ENCODE measurements at regions not wholly inside any gene's neighbourhood (a gene's known extent, or its start where the extent isn't known, plus 50 kb on each side); places are given as distances from the start of the nearest gene placed in this dataset.
"Not testable (repeated sequence)": the region's sequence is repeated elsewhere in the genome, so short reads cannot be mapped to it uniquely, and the experiment has no call there.

DNA sequence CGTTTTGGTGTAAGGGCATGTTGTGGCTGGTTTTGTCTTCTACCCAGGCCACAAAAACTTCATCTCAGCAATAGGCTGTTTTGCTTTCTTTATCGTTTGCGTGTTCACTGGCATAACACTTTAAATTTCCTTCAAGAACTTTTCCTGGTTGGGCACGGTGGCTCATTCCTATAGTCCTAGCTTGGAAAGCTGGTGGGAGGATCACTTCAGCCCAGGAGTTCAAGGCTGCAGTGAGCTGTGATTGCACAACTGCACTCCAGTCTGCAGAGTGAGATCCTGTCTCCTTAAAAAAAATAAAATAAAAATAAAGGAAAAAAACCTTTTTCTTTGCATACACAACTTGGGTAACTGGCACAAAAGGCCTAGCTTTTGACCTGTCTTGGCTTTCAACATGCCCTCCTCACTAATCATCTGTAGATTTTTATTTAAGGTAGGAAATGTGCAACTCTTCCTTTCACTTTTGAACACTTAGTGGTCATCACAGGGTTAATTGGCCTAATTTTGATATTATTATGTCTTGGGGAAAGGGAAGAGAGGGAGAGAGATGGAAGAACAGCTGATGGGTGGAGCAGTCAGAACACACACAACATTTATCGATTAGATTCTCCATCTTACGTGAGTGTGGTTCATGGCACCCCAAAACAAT is 78.9 kb upstream of the PSMA6 start:
- ChIA-PET POLR2A (no interaction called here), CTCF (interaction anchor here (1.0 to 2.8 kb wide), 8 partner anchors 11 to 200 kb away, joined by 3 to 18 read pairs (median 6); no protein-coding TSS in a partner anchor)
- H3K27me3 Mint-ChIP-seq (ENCODE audit: low read depth): no peaks in the 10 kb centered on the region
- ATAC-seq: no peak
- H3K4me3 Mint-ChIP-seq: no peak overlapping the region
- DNase-seq: no peak
- peaks cover 14% of the 10 kb centered on the region for H3K4me1 Mint-ChIP-seq (ENCODE audit: low read depth)
- H3K27ac Mint-ChIP-seq: no peak overlapping the region
- H3K9me3 Mint-ChIP-seq (ENCODE audit: insufficient read depth): no peaks in the 10 kb centered on the region
- no peaks in the 10 kb centered on the region for H3K36me3 Mint-ChIP-seq (ENCODE audit: low read depth)

DNA sequence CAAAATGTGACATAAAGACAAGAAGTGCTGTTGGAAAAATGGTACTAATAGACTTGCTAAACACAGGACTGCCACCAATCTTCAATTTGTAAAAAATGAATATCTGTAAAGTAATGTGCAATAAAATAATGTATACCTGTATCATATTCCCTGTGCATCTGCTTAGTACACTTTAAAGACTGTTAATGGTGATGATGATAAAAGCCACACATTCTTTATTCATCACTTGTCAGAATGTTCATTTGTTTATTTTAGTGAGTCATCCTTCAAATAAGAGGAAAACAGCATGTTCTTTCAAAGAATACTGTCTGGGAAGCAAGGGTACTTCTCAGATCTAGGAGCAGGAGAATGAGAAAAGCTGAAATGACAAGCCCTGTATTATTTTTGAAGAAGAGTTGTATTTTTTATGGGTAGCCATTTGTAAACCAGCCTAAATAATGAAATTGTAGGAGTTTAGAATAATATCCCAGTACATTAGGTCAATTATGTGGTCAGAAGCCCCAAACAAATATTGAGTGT is 78.3 kb upstream of the PSMA6 start:
- DNase-seq (no peak), ATAC-seq (no peak)
- H3K4me3 Mint-ChIP-seq: no peak overlapping the region
- ChIA-PET POLR2A (interaction anchor here (0.7 kb wide), 1 partner anchor 10 kb away, joined by 3 read pairs; no protein-coding TSS in a partner anchor), CTCF (interaction anchor here (1.0 to 2.8 kb wide), 8 partner anchors 10 to 202 kb away, joined by 3 to 18 read pairs (median 9); no protein-coding TSS in a partner anchor)
- H3K4me1 Mint-ChIP-seq (ENCODE audit: low read depth): peaks cover 14% of the 10 kb centered on the region
- H3K27ac Mint-ChIP-seq: no peak overlapping the region
- no peaks in the 10 kb centered on the region for H3K27me3 Mint-ChIP-seq (ENCODE audit: low read depth)
- H3K36me3 Mint-ChIP-seq (ENCODE audit: low read depth): peaks cover 5% of the 10 kb centered on the region
- no peaks in the 10 kb centered on the region for H3K9me3 Mint-ChIP-seq (ENCODE audit: insufficient read depth)

DNA sequence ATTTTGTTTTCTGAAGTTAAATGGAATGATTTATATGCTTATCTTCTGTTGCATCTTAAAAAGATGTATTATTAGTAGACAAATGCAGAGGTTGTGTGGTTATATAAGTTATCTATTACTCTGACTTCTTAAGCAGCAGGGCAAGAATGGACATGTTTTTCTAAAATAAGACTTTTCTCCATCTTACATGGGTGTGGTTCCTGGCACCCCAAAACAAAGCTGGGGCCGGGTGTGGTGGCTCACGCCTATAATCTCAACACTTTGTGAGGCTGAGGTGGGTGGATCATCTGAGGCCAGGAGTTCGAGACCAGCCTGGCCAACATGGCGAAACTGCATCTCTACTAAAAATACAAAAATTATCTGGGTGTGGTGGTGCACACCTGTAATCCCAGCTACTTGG is 77.8 kb upstream of the PSMA6 start:
- not testable (repeated sequence) for H3K9me3 Mint-ChIP-seq (ENCODE audit: insufficient read depth); H3K27ac Mint-ChIP-seq; ATAC-seq; H3K36me3 Mint-ChIP-seq (ENCODE audit: low read depth); H3K27me3 Mint-ChIP-seq (ENCODE audit: low read depth); H3K4me3 Mint-ChIP-seq; DNase-seq
- ChIA-PET POLR2A (interaction anchor here (0.6 to 1.4 kb wide), 3 partner anchors 10 to 191 kb away, joined by 3 to 6 read pairs (median 3); partner anchors contain the start of gene NFKBIA), CTCF (interaction anchor here (0.7 to 2.8 kb wide), 21 partner anchors 9 to 475 kb away, joined by 3 to 18 read pairs (median 4); partner anchors contain the start of gene NFKBIA)
- peaks cover 14% of the 10 kb centered on the region for H3K4me1 Mint-ChIP-seq (ENCODE audit: low read depth)

DNA sequence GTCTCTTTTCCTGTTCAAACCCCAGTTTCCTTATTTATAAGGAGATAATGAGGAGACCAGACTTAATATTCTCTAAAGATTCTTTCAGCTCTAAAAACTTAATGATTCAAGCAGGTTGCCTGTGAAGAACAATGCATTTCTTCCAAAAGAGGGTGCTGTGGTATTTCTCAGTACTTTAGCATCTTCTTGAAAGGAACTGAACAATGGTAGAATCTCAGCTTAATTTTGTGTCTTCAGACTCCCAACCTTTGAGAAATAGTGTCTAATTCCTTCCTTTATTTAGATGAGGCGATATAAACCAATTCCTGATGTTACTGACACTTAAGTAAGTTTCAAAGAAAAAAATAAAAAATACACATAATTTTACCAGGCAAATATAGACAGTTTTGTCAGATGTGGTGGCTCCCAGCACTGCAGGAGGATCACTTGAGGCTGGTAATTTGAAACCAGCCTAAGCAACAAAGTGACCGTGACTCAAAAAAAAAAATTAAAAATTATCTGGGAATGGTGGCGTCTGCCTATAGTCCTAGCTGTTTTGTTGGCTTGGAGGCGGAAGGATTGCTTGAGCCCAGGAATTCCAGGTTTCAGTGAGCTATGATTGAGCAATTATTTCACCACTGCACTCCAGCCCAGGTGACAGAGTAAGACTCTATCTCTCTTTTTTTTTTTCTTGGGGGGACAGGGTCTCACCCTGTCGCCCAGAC is 76.9 kb upstream of the PSMA6 start:
- ChIA-PET CTCF (interaction anchor here (0.6 to 2.8 kb wide), 27 partner anchors 9 to 474 kb away, joined by 3 to 18 read pairs (median 4); partner anchors contain the start of gene NFKBIA), POLR2A (interaction anchor here (0.6 to 1.4 kb wide), 2 partner anchors 159 to 190 kb away, joined by 3 to 6 read pairs; partner anchors contain the start of gene NFKBIA)
- DNase-seq (no peak), ATAC-seq (no peak)
- Mint-ChIP-seq H3K4me3 (no peak overlapping the region), H3K27ac (no peak overlapping the region), H3K36me3 (ENCODE audit: low read depth) (peaks cover 11% of the 10 kb centered on the region), H3K4me1 (ENCODE audit: low read depth) (peaks cover 16% of the 10 kb centered on the region), H3K27me3 (ENCODE audit: low read depth) (no peaks in the 10 kb centered on the region), H3K9me3 (ENCODE audit: insufficient read depth) (no peaks in the 10 kb centered on the region)

- ATAC-seq; H3K27ac Mint-ChIP-seq; H3K4me3 Mint-ChIP-seq; H3K27me3 Mint-ChIP-seq (ENCODE audit: low read depth); DNase-seq; H3K9me3 Mint-ChIP-seq (ENCODE audit: insufficient read depth); POLR2A ChIA-PET: not testable (repeated sequence)
- Mint-ChIP-seq H3K4me1 (ENCODE audit: low read depth) (peaks cover 23% of the 10 kb centered on the region), H3K36me3 (ENCODE audit: low read depth) (peaks cover 13% of the 10 kb centered on the region)
- CTCF ChIA-PET: interaction anchor here (3.5 kb wide), 1 partner anchor 12 kb away, joined by 16 read pairs; no protein-coding TSS in a partner anchor
Observed at GRCh38 chr14:35218176-35218575, 74.0 kb upstream of the PSMA6 start.

- Mint-ChIP-seq H3K36me3 (ENCODE audit: low read depth) (peaks cover 13% of the 10 kb centered on the region), H3K27ac (no peak overlapping the region), H3K27me3 (ENCODE audit: low read depth) (no peaks in the 10 kb centered on the region), H3K4me3 (no peak overlapping the region), H3K4me1 (ENCODE audit: low read depth) (peaks cover 21% of the 10 kb centered on the region), H3K9me3 (ENCODE audit: insufficient read depth) (no peaks in the 10 kb centered on the region)
- DNase-seq (no peak), ATAC-seq (no peak)
- ChIA-PET CTCF (interaction anchor here (1.0 to 3.5 kb wide), 5 partner anchors 11 to 197 kb away, joined by 3 to 16 read pairs (median 3); no protein-coding TSS in a partner anchor), POLR2A (no interaction called here)
Observed at GRCh38 chr14:35218963-35219362, 73.2 kb upstream of the PSMA6 start.

- Mint-ChIP-seq H3K9me3 (ENCODE audit: insufficient read depth) (no peaks in the 10 kb centered on the region), H3K27ac (no peak overlapping the region), H3K4me3 (no peak overlapping the region), H3K36me3 (ENCODE audit: low read depth) (peaks cover 13% of the 10 kb centered on the region), H3K4me1 (ENCODE audit: low read depth) (peaks cover 12% of the 10 kb centered on the region), H3K27me3 (ENCODE audit: low read depth) (no peaks in the 10 kb centered on the region)
- DNase-seq: no peak
- POLR2A ChIA-PET: no interaction called here
- CTCF ChIA-PET: interaction anchor here (0.6 to 3.5 kb wide), 5 partner anchors 10 to 196 kb away, joined by 3 to 16 read pairs (median 3); no protein-coding TSS in a partner anchor
- ATAC-seq: no peak
Observed at GRCh38 chr14:35220027-35220676, 72.0 kb upstream of the PSMA6 start.

- Mint-ChIP-seq H3K27ac (no peak overlapping the region), H3K4me3 (no peak overlapping the region), H3K9me3 (ENCODE audit: insufficient read depth) (no peaks in the 10 kb centered on the region), H3K36me3 (ENCODE audit: low read depth) (peaks cover 13% of the 10 kb centered on the region), H3K27me3 (ENCODE audit: low read depth) (no peaks in the 10 kb centered on the region), H3K4me1 (ENCODE audit: low read depth) (peaks cover 11% of the 10 kb centered on the region)
- ATAC-seq: no peak
- ChIA-PET CTCF (interaction anchor here (3.5 kb wide), 1 partner anchor 9 kb away, joined by 16 read pairs; no protein-coding TSS in a partner anchor), POLR2A (no interaction called here)
- no peak for DNase-seq
Observed at GRCh38 chr14:35220920-35221319, 71.3 kb upstream of the PSMA6 start.

- CTCF ChIA-PET: no interaction called here
- POLR2A ChIA-PET: no interaction called here
- Mint-ChIP-seq H3K4me1 (ENCODE audit: low read depth) (peaks cover 11% of the 10 kb centered on the region), H3K27me3 (ENCODE audit: low read depth) (no peaks in the 10 kb centered on the region), H3K9me3 (ENCODE audit: insufficient read depth) (no peaks in the 10 kb centered on the region), H3K36me3 (ENCODE audit: low read depth) (peaks cover 13% of the 10 kb centered on the region), H3K27ac (no peak overlapping the region), H3K4me3 (no peak overlapping the region)
- ATAC-seq (no peak), DNase-seq (no peak)
Observed at GRCh38 chr14:35221462-35221861, 70.7 kb upstream of the PSMA6 start.

DNA sequence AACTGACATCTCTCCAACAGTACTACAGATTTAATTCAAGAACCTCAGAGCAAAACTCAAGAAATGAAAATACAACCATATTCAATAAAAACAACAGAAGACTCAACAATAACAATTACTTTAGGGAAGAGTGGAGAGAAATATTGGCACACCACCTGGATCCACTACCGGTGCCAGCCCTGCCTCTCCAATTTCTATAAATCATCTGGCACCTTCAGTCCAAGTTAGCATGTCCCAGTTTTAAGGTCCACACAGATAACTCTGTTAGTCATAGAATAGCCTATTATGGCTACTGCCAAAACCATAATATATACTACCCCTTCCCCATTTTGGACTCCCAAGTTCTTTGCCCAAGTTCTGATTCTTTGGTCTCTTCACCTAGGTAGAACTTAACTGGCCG is 69.9 kb upstream of the PSMA6 start:
- ChIA-PET POLR2A (no interaction called here), CTCF (no interaction called here)
- no peak overlapping the region for H3K4me3 Mint-ChIP-seq
- no peaks in the 10 kb centered on the region for H3K9me3 Mint-ChIP-seq (ENCODE audit: insufficient read depth)
- no peak overlapping the region for H3K27ac Mint-ChIP-seq
- DNase-seq: no peak
- no peak for ATAC-seq
- peaks cover 11% of the 10 kb centered on the region for H3K4me1 Mint-ChIP-seq (ENCODE audit: low read depth)
- peaks cover 13% of the 10 kb centered on the region for H3K36me3 Mint-ChIP-seq (ENCODE audit: low read depth)
- no peaks in the 10 kb centered on the region for H3K27me3 Mint-ChIP-seq (ENCODE audit: low read depth)

DNA sequence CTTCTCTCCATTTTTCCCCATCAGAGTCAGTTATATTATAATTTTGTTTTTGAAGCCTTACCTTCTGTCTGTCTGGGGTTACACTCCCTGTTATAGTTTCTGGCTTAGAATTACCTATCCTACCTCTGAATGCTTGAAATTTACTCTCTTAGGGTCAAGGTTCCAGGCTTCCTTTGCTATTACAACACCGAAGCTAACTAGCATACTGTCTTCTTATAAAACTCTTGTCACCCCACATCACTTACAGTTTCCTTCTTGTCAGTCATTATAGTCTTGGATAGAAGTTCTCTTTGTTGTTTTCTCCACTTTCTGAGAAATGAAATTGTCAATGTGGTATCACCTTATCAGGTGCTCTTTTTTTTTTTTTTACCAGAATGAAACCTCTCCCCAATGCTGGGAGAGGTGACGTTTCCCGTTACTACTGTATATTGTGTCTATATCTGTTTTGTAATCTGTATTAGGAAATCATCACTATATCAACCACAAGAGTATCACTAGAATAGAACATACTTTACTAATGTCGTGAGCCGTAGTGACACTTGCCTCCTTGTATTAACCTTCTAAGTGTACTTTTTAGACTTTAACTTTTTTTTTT is 69.2 kb upstream of the PSMA6 start:
- ATAC-seq: no peak
- Mint-ChIP-seq H3K27me3 (ENCODE audit: low read depth) (no peaks in the 10 kb centered on the region), H3K9me3 (ENCODE audit: insufficient read depth) (no peaks in the 10 kb centered on the region), H3K4me3 (no peak overlapping the region), H3K36me3 (ENCODE audit: low read depth) (peaks cover 13% of the 10 kb centered on the region), H3K4me1 (ENCODE audit: low read depth) (peaks cover 11% of the 10 kb centered on the region), H3K27ac (peak overlapping the region; percentile 21)
- ChIA-PET CTCF (no interaction called here), POLR2A (no interaction called here)
- no peak for DNase-seq
